Colonic mucosa (tissue), 4 donors: ENCODE measurements at regions not wholly inside any gene's neighbourhood (a gene's known extent, or its start where the extent isn't known, plus 50 kb on each side); places are given as distances from the start of the nearest gene placed in this dataset.
"Not testable (repeated sequence)": the region's sequence is repeated elsewhere in the genome, so short reads cannot be mapped to it uniquely, and the experiment has no call there.

ENCODE experiments used
- DNase-seq: peaks from one replicate; pipeline ENCODE4 v3.0.0-alpha.2; 2020
- H3K27ac ChIP-seq: fragments of 200-600 bp; one replicate; pipeline ENCODE4 v1.8.0; 2021
- H3K27me3 ChIP-seq: fragments of 200-600 bp; one replicate; pipeline ENCODE4 v1.8.0; 2021
- H3K36me3 ChIP-seq: fragments of 200-600 bp; one replicate; pipeline ENCODE4 v1.8.0; 2021
- H3K4me1 ChIP-seq: fragments of 200-600 bp; one replicate; pipeline ENCODE4 v1.8.0; 2021; ENCODE audit warnings: mild to moderate bottlenecking
- H3K4me3 ChIP-seq: fragments of 200-600 bp; one replicate; pipeline ENCODE4 v1.8.0; 2021
- H3K9ac ChIP-seq, 2 donors: one replicate each; pipeline ENCODE4 v1.7.0; 2013; ENCODE audit warnings: control low read depth in 2 of 2, low read depth in 2 of 2, low read length in 2 of 2
- H3K9me3 ChIP-seq: fragments of 200-600 bp; one replicate; pipeline ENCODE4 v1.8.0; 2021
- CTCF ChIP-seq: fragments of 200-600 bp; IDR thresholded peaks from one replicate; pipeline ENCODE4 v1.8.0; 2022; ENCODE audit warnings: antibody characterized with exemption, mild to moderate bottlenecking
- intact Hi-C: fragments of 100-400 bp; cut with DNase I; formaldehyde crosslinking; loops from one replicate; pipeline ENCODE4 v1.14.1; 2022
- donor health status: healthy.
- donor health status: DM: no; HTN: no; CAD: no.
- donor health status: DM: no; HTN: no; CAD: no.

GRCh38 chr15:69871511-69872134, 226.1 kb downstream of the TLE3 start:
- Histone ChIP-seq H3K27ac (no peak overlapping the region), H3K27me3 (no peaks in the 10 kb centered on the region), H3K9me3 (no peaks in the 10 kb centered on the region), H3K9ac (no peak overlapping the region), H3K4me3 (no peak overlapping the region), H3K36me3 (no peaks in the 10 kb centered on the region), H3K4me1 (no peaks in the 10 kb centered on the region)
- intact Hi-C loops = no loop called here
- DNase-seq = no peak
- TF ChIP-seq CTCF = no peak

GRCh38 chr15:69873807-69874206, 223.9 kb downstream of the TLE3 start:
- no peaks in the 10 kb centered on the region for H3K4me1 ChIP-seq
- DNase-seq = no peak
- intact Hi-C loops = no loop called here
- TF ChIP-seq CTCF = no peak
- H3K27me3 ChIP-seq = no peaks in the 10 kb centered on the region
- H3K4me3 ChIP-seq = no peak overlapping the region
- H3K36me3 ChIP-seq = no peaks in the 10 kb centered on the region
- H3K27ac ChIP-seq = no peak overlapping the region
- no peak overlapping the region for H3K9ac ChIP-seq
- no peaks in the 10 kb centered on the region for H3K9me3 ChIP-seq

GRCh38 chr15:69874321-69874720, 223.4 kb downstream of the TLE3 start:
- Histone ChIP-seq H3K4me3 (no peak overlapping the region), H3K9me3 (no peaks in the 10 kb centered on the region), H3K36me3 (no peaks in the 10 kb centered on the region), H3K27ac (no peak overlapping the region), H3K27me3 (no peaks in the 10 kb centered on the region), H3K4me1 (no peaks in the 10 kb centered on the region), H3K9ac (no peak overlapping the region)
- intact Hi-C loops = no loop called here
- TF ChIP-seq CTCF = no peak
- DNase-seq = no peak

- H3K27me3 ChIP-seq = no peaks in the 10 kb centered on the region
- intact Hi-C loops = no loop called here
- no peak overlapping the region for H3K9ac ChIP-seq
- DNase-seq = no peak
- no peaks in the 10 kb centered on the region for H3K36me3 ChIP-seq
- H3K4me3 ChIP-seq = no peak overlapping the region
- H3K9me3 ChIP-seq = no peaks in the 10 kb centered on the region
- TF ChIP-seq CTCF = no peak
- no peak overlapping the region for H3K27ac ChIP-seq
- H3K4me1 ChIP-seq = no peaks in the 10 kb centered on the region
Measured at GRCh38 chr15:69876064-69876940, 221.4 kb downstream of the TLE3 start.

- H3K27me3 ChIP-seq, H3K4me3 ChIP-seq, intact Hi-C loops, H3K4me1 ChIP-seq, H3K9ac ChIP-seq, H3K9me3 ChIP-seq, DNase-seq, H3K36me3 ChIP-seq, H3K27ac ChIP-seq: not testable (repeated sequence)
Measured at GRCh38 chr15:69879963-69880362, 217.8 kb downstream of the TLE3 start.
